Mesodermal cell (in vitro differentiated cells): ENCODE measurements at regions not wholly inside any gene's neighbourhood (a gene's known extent, or its start where the extent isn't known, plus 50 kb on each side); places are given as distances from the start of the nearest gene placed in this dataset.
"Not testable (repeated sequence)": the region's sequence is repeated elsewhere in the genome, so short reads cannot be mapped to it uniquely, and the experiment has no call there.

ENCODE experiments used
- H3K27ac ChIP-seq: 2 replicates; pipeline ENCODE4 v1.7.0; 2013; ENCODE audit warnings: mild to moderate bottlenecking, low read depth, low read length, moderate library complexity; ENCODE audit not compliant: severe bottlenecking
- H3K36me3 ChIP-seq: 2 replicates; pipeline ENCODE4 v1.7.1; 2013; ENCODE audit warnings: mild to moderate bottlenecking, low read length, moderate library complexity; ENCODE audit not compliant: control insufficient read depth, insufficient read depth
- H3K4me1 ChIP-seq: one replicate; pipeline ENCODE4 v1.7.1; 2013; ENCODE audit warnings: mild to moderate bottlenecking, low read length; ENCODE audit not compliant: insufficient read depth, control insufficient read depth, poor library complexity, severe bottlenecking
- H3K4me3 ChIP-seq: 2 replicates; pipeline ENCODE4 v1.7.0; 2013; ENCODE audit warnings: low read length, control low read depth, mild to moderate bottlenecking; ENCODE audit not compliant: insufficient read depth, poor library complexity, severe bottlenecking; ENCODE audit errors: extremely low read depth
- H3K9me3 ChIP-seq: 2 replicates; pipeline ENCODE4 v1.7.1; 2013; ENCODE audit warnings: mild to moderate bottlenecking, low read length, moderate library complexity; ENCODE audit not compliant: control insufficient read depth
- WGBS, 2 experiments: methylation state at CpG; one replicate each; pipeline ENCODE4 v1.1.5; 2013; ENCODE audit warnings: missing lambda C conversion rate in 2 of 2; ENCODE audit not compliant: insufficient coverage in 2 of 2; 5-methylcytosine and 5-hydroxymethylcytosine counted together

- H3K27ac ChIP-seq, result no peak overlapping the region
- no peak overlapping the region for H3K4me3 ChIP-seq
- H3K4me1 ChIP-seq, result peaks cover 29% of the 10 kb centered on the region
- no peaks in the 10 kb centered on the region for H3K36me3 ChIP-seq
- H3K9me3 ChIP-seq, result no peaks in the 10 kb centered on the region
- WGBS, 2 experiments, result 100% methylated on average over 1 to 5 of the region's 5 CpGs
Observed at GRCh38 chr2:145747715-145748114, 1227.8 kb upstream of the ZEB2 start.

GRCh38 chr2:145745387-145745721 lies 1225.4 kb upstream of the ZEB2 start:
- 93 to 96% methylated on average over 3 of the region's 4 CpGs for WGBS, 2 experiments
- H3K36me3 ChIP-seq, H3K4me3 ChIP-seq, H3K27ac ChIP-seq, H3K9me3 ChIP-seq: not testable (repeated sequence)
- peaks cover 10% of the 10 kb centered on the region for H3K4me1 ChIP-seq

GRCh38 chr2:145744541-145745386 lies 1224.8 kb upstream of the ZEB2 start:
- Histone ChIP-seq H3K4me1 (peaks cover 5% of the 10 kb centered on the region), H3K27ac (no peak overlapping the region), H3K9me3 (no peaks in the 10 kb centered on the region), H3K4me3 (no peak overlapping the region), H3K36me3 (no peaks in the 10 kb centered on the region)
- 83 to 86% methylated on average over 3 of the region's 4 CpGs for WGBS, 2 experiments

GRCh38 chr2:145743011-145743410 lies 1223.1 kb upstream of the ZEB2 start:
- H3K9me3 ChIP-seq, result no peaks in the 10 kb centered on the region
- no peaks in the 10 kb centered on the region for H3K36me3 ChIP-seq
- WGBS, 2 experiments, result 80% methylated on average over 1 of the region's 2 CpGs; no CpG with 5 or more reads in 1 of the 2 experiments
- peaks cover 2% of the 10 kb centered on the region for H3K4me1 ChIP-seq
- H3K27ac ChIP-seq, result no peak overlapping the region
- H3K4me3 ChIP-seq, result no peak overlapping the region

GRCh38 chr2:145741636-145742035 lies 1221.7 kb upstream of the ZEB2 start:
- Histone ChIP-seq H3K4me3 (no peak overlapping the region), H3K4me1 (peaks cover 2% of the 10 kb centered on the region), H3K9me3 (no peaks in the 10 kb centered on the region), H3K27ac (no peak overlapping the region), H3K36me3 (no peaks in the 10 kb centered on the region)
- 75 to 89% methylated on average over 1 of the region's 1 CpG for WGBS, 2 experiments

GRCh38 chr2:145741181-145741580 lies 1221.3 kb upstream of the ZEB2 start:
- Histone ChIP-seq H3K9me3 (no peaks in the 10 kb centered on the region), H3K4me3 (no peak overlapping the region), H3K4me1 (peaks cover 2% of the 10 kb centered on the region), H3K27ac (no peak overlapping the region), H3K36me3 (no peaks in the 10 kb centered on the region)
- 79% methylated on average over 2 of the region's 2 CpGs; no CpG with 5 or more reads in 1 of the 2 experiments for WGBS, 2 experiments

- Histone ChIP-seq H3K27ac (no peak overlapping the region), H3K9me3 (no peaks in the 10 kb centered on the region), H3K4me1 (peaks cover 2% of the 10 kb centered on the region), H3K4me3 (no peak overlapping the region), H3K36me3 (no peaks in the 10 kb centered on the region)
- WGBS, 2 experiments, result 83 to 100% methylated on average over 1 of the region's 3 CpGs
Observed at GRCh38 chr2:145740302-145740701, 1220.4 kb upstream of the ZEB2 start.

- WGBS, 2 experiments, result no CpG with 5 or more reads among the region's 1 CpG
- Histone ChIP-seq H3K4me1 (no peaks in the 10 kb centered on the region), H3K4me3 (no peak overlapping the region), H3K9me3 (no peaks in the 10 kb centered on the region), H3K36me3 (no peaks in the 10 kb centered on the region), H3K27ac (no peak overlapping the region)
Observed at GRCh38 chr2:145739681-145740080, 1219.8 kb upstream of the ZEB2 start.

GRCh38 chr2:145736871-145737270 lies 1217.0 kb upstream of the ZEB2 start:
- Histone ChIP-seq H3K36me3 (no peaks in the 10 kb centered on the region), H3K4me3 (no peak overlapping the region), H3K9me3 (no peaks in the 10 kb centered on the region), H3K4me1 (no peaks in the 10 kb centered on the region), H3K27ac (no peak overlapping the region)
- WGBS, 2 experiments, result 94 to 100% methylated on average over 1 of the region's 1 CpG

- Histone ChIP-seq H3K27ac (no peak overlapping the region), H3K4me3 (no peak overlapping the region), H3K4me1 (no peaks in the 10 kb centered on the region), H3K36me3 (no peaks in the 10 kb centered on the region), H3K9me3 (no peaks in the 10 kb centered on the region)
- WGBS, 2 experiments, result 86 to 90% methylated on average over 1 to 3 of the region's 4 CpGs
Observed at GRCh38 chr2:145731467-145731866, 1211.5 kb upstream of the ZEB2 start.

- no peaks in the 10 kb centered on the region for H3K9me3 ChIP-seq
- no peaks in the 10 kb centered on the region for H3K36me3 ChIP-seq
- WGBS, 2 experiments, result 98 to 100% methylated on average over 4 to 5 of the region's 5 CpGs
- H3K4me1 ChIP-seq, result no peaks in the 10 kb centered on the region
- no peak overlapping the region for H3K27ac ChIP-seq
- no peak overlapping the region for H3K4me3 ChIP-seq
Observed at GRCh38 chr2:145729993-145730770, 1210.3 kb upstream of the ZEB2 start.
